Neural cell (in vitro differentiated cells): ENCODE measurements at regions not wholly inside any gene's neighbourhood (a gene's known extent, or its start where the extent isn't known, plus 50 kb on each side); places are given as distances from the start of the nearest gene placed in this dataset.

Experiments used
- H2AFZ ChIP-seq: fragments of 200-600, 300-800 bp; sonication (generic), shearing (Covaris generic); 2 replicates; pipeline ENCODE4 v1.6.0; 2014; ENCODE audit warnings: low read depth, mild to moderate bottlenecking, antibody characterized with exemption, low read length, moderate library complexity
- H3F3A ChIP-seq: fragments of 200-600 bp; shearing (Covaris generic); 2 replicates; pipeline ENCODE4 v1.6.1; 2016; ENCODE audit warnings: mild to moderate bottlenecking, moderate library complexity, mixed read lengths, antibody characterized with exemption, low read length; ENCODE audit not compliant: insufficient read depth, poor library complexity, severe bottlenecking
- H3K27ac ChIP-seq: fragments of 200-600, 300-800 bp; sonication (generic), shearing (Covaris generic); 2 replicates; pipeline ENCODE4 v1.5.1; 2014; ENCODE audit warnings: mild to moderate bottlenecking, low read length, moderate library complexity
- H3K27me3 ChIP-seq: fragments of 300-800, 200-600 bp; sonication (generic), shearing (Covaris generic); 2 replicates; pipeline ENCODE4 v1.6.0; 2014; ENCODE audit warnings: mild to moderate bottlenecking, low read depth, low read length, moderate library complexity; ENCODE audit not compliant: insufficient read depth
- H3K36me3 ChIP-seq: fragments of 300-800, 200-600 bp; sonication (generic), shearing (Covaris generic); 2 replicates; pipeline ENCODE4 v1.5.1; 2014; ENCODE audit warnings: mild to moderate bottlenecking, antibody characterized with exemption, low read length, moderate library complexity; ENCODE audit not compliant: insufficient read depth
- H3K4me2 ChIP-seq: fragments of 300-800, 200-600 bp; sonication (generic), shearing (Covaris generic); 2 replicates; pipeline ENCODE4 v1.6.0; 2014; ENCODE audit warnings: mild to moderate bottlenecking, low read length
- H3K4me3 ChIP-seq: fragments of 300-800, 200-600 bp; sonication (generic), shearing (Covaris generic); 2 replicates; pipeline ENCODE4 v1.5.1; 2014; ENCODE audit warnings: mild to moderate bottlenecking, low read length, moderate library complexity
- H3K79me2 ChIP-seq: fragments of 200-600 bp; shearing (Covaris generic); replicated peaks from 2 replicates; pipeline ENCODE4 v1.6.0; 2014; ENCODE audit warnings: mild to moderate bottlenecking, low read length, moderate library complexity; ENCODE audit not compliant: insufficient read depth
- H3K9ac ChIP-seq: fragments of 300-800, 200-600 bp; sonication (generic), shearing (Covaris generic); 2 replicates; pipeline ENCODE4 v1.6.1; 2016; ENCODE audit warnings: mild to moderate bottlenecking, low read length, mixed read lengths
- H3K9me2 ChIP-seq: fragments of 200-600 bp; shearing (Covaris generic); 2 replicates; pipeline ENCODE4 v1.6.1; 2016; ENCODE audit warnings: mild to moderate bottlenecking, low read length, mixed read lengths; ENCODE audit not compliant: insufficient read depth
- H3K9me3 ChIP-seq: fragments of 200-600, 300-800 bp; sonication (generic), shearing (Covaris generic); 2 replicates; pipeline ENCODE4 v1.6.1; 2016; ENCODE audit warnings: mild to moderate bottlenecking, mixed run types, low read length, moderate library complexity, mixed read lengths
- H4K20me1 ChIP-seq: fragments of 200-600 bp; shearing (Covaris generic); 2 replicates; pipeline ENCODE4 v1.6.1; 2016; ENCODE audit warnings: mild to moderate bottlenecking, mixed run types; ENCODE audit not compliant: insufficient read depth
- EP300 ChIP-seq: fragments of 450-650 bp; conservative IDR thresholded peaks from 2 replicates; pipeline ENCODE4 v1.6.1; 2014; ENCODE audit warnings: antibody characterized with exemption, mild to moderate bottlenecking, moderate library complexity; ENCODE audit not compliant: poor library complexity, severe bottlenecking
- EZH2 ChIP-seq: fragments of 200-600, 300-800 bp; shearing (Covaris generic), sonication (generic); IDR thresholded peaks from 2 replicates; pipeline ENCODE4 v1.6.1; 2014; ENCODE audit warnings: antibody characterized with exemption, low read length, borderline replicate concordance, mild to moderate bottlenecking; ENCODE audit not compliant: insufficient read depth, poor library complexity, severe bottlenecking
- MXI1 ChIP-seq: fragments of 450-650 bp; conservative IDR thresholded peaks from 2 replicates; pipeline ENCODE4 v1.6.1; 2014; ENCODE audit warnings: antibody characterized with exemption, mild to moderate bottlenecking; ENCODE audit not compliant: poor library complexity, severe bottlenecking
- POLR2AphosphoS5 ChIP-seq: IDR thresholded peaks from 2 replicates; pipeline ENCODE4 v1.6.1; 2012
- RAD21 ChIP-seq: fragments of 450-650 bp; conservative IDR thresholded peaks from 2 replicates; pipeline ENCODE4 v1.6.1; 2014; ENCODE audit warnings: antibody characterized with exemption, mild to moderate bottlenecking, moderate library complexity
- SMC3 ChIP-seq: fragments of 450-650 bp; conservative IDR thresholded peaks from 2 replicates; pipeline ENCODE4 v1.6.1; 2014; ENCODE audit warnings: antibody characterized with exemption, mild to moderate bottlenecking, moderate library complexity; ENCODE audit not compliant: poor library complexity
- TAF1 ChIP-seq: IDR thresholded peaks from 2 replicates; pipeline ENCODE4 v1.6.1; 2012; ENCODE audit warnings: low read depth
- TF ChIP-seq, protein P1 (sequence below): fragments of 450-650 bp; IDR thresholded peaks from 2 replicates; pipeline ENCODE4 v1.5.1; 2014; ENCODE audit warnings: antibody characterized with exemption, mild to moderate bottlenecking, moderate library complexity; ENCODE audit not compliant: poor library complexity, severe bottlenecking
- TF ChIP-seq, protein P2 (sequence below): IDR thresholded peaks from 2 replicates; pipeline ENCODE4 v1.6.1; 2012; ENCODE audit warnings: borderline replicate concordance

DNA sequence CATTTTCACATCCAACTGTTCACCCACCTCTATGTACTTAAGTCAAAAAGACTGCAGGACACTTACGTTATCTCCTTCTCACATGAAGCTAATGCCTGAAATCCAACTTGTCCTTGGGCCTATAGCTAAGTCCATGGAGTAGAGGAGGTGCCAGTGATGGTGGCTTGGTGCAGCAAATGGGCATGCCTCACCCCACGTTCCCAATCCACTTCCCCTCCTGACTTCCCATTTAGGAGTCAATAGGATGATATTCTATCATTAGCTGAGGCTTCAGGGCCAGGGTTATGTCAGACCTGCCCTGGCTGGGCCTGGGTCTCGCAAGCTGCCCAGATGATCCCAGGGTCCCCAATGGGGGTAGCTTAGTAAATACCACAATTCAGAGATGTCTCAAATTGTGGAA lies 410.4 kb downstream of the MAFB start:
- TF ChIP-seq TAF1 = no peak
- no peak for TF ChIP-seq SMC3
- no peak for TF ChIP-seq MXI1
- TF ChIP-seq, protein P1, sequence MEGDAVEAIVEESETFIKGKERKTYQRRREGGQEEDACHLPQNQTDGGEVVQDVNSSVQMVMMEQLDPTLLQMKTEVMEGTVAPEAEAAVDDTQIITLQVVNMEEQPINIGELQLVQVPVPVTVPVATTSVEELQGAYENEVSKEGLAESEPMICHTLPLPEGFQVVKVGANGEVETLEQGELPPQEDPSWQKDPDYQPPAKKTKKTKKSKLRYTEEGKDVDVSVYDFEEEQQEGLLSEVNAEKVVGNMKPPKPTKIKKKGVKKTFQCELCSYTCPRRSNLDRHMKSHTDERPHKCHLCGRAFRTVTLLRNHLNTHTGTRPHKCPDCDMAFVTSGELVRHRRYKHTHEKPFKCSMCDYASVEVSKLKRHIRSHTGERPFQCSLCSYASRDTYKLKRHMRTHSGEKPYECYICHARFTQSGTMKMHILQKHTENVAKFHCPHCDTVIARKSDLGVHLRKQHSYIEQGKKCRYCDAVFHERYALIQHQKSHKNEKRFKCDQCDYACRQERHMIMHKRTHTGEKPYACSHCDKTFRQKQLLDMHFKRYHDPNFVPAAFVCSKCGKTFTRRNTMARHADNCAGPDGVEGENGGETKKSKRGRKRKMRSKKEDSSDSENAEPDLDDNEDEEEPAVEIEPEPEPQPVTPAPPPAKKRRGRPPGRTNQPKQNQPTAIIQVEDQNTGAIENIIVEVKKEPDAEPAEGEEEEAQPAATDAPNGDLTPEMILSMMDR = no peak
- no peak for TF ChIP-seq EP300
- TF ChIP-seq EZH2 = no peak
- no peak for TF ChIP-seq POLR2AphosphoS5
- no peak for TF ChIP-seq RAD21
- Histone ChIP-seq H3K79me2 (no peaks in the 10 kb centered on the region), H3K9ac (no peak overlapping the region), H4K20me1 (no peaks in the 10 kb centered on the region), H3K27me3 (no peaks in the 10 kb centered on the region), H3K4me2 (no peak overlapping the region), H2AFZ (no peak overlapping the region), H3K27ac (no peak overlapping the region), H3F3A (no peaks in the 10 kb centered on the region), H3K9me2 (no peaks in the 10 kb centered on the region), H3K4me3 (no peak overlapping the region), H3K36me3 (no peaks in the 10 kb centered on the region), H3K9me3 (no peaks in the 10 kb centered on the region)

DNA sequence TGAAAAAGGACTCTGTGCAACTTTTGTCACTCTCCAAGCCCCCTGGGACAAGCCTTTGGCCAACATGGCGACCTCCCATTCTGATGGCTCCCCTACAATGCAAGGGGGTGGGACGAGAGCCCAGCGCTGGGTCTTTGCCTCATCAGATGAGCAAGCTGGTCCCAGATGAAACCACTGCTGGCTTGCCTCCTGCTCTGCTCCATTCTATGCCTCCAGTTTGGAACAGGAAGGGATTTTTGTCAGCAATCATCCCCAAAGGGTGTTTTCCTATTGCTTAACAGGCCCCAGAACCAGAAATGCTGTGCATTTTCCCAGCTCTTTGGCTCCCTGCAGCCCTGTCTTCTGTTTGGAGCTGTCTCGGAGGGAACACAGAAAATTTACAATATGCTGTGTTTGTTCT lies 412.7 kb downstream of the MAFB start:
- H4K20me1 ChIP-seq = no peaks in the 10 kb centered on the region
- no peak overlapping the region for H3K4me3 ChIP-seq
- no peak overlapping the region for H2AFZ ChIP-seq
- no peak overlapping the region for H3K9ac ChIP-seq
- no peaks in the 10 kb centered on the region for H3F3A ChIP-seq
- no peaks in the 10 kb centered on the region for H3K9me2 ChIP-seq
- H3K36me3 ChIP-seq = no peaks in the 10 kb centered on the region
- no peak overlapping the region for H3K4me2 ChIP-seq
- H3K79me2 ChIP-seq = no peaks in the 10 kb centered on the region
- H3K9me3 ChIP-seq = no peaks in the 10 kb centered on the region
- H3K27me3 ChIP-seq = no peaks in the 10 kb centered on the region
- no peak overlapping the region for H3K27ac ChIP-seq
- TF ChIP-seq EP300 (no peak), EZH2 (no peak), MXI1 (no peak), POLR2AphosphoS5 (no peak)
- TF ChIP-seq, protein P1 = no peak
- TF ChIP-seq, protein P2, sequence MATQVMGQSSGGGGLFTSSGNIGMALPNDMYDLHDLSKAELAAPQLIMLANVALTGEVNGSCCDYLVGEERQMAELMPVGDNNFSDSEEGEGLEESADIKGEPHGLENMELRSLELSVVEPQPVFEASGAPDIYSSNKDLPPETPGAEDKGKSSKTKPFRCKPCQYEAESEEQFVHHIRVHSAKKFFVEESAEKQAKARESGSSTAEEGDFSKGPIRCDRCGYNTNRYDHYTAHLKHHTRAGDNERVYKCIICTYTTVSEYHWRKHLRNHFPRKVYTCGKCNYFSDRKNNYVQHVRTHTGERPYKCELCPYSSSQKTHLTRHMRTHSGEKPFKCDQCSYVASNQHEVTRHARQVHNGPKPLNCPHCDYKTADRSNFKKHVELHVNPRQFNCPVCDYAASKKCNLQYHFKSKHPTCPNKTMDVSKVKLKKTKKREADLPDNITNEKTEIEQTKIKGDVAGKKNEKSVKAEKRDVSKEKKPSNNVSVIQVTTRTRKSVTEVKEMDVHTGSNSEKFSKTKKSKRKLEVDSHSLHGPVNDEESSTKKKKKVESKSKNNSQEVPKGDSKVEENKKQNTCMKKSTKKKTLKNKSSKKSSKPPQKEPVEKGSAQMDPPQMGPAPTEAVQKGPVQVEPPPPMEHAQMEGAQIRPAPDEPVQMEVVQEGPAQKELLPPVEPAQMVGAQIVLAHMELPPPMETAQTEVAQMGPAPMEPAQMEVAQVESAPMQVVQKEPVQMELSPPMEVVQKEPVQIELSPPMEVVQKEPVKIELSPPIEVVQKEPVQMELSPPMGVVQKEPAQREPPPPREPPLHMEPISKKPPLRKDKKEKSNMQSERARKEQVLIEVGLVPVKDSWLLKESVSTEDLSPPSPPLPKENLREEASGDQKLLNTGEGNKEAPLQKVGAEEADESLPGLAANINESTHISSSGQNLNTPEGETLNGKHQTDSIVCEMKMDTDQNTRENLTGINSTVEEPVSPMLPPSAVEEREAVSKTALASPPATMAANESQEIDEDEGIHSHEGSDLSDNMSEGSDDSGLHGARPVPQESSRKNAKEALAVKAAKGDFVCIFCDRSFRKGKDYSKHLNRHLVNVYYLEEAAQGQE = no peak
